Activated CD8-positive, alpha-beta memory T cell treated with anti-CD3 and anti-CD28 coated beads, Interleukin-2, amount 50 U/mL, for 1 hour (primary cell): ENCODE measurements at regions not wholly inside any gene's neighbourhood (a gene's known extent, or its start where the extent isn't known, plus 50 kb on each side); places are given as distances from the start of the nearest gene placed in this dataset.

Experiments
- DNase-seq: peaks from one replicate; pipeline ENCODE4 v3.0.0-alpha.2; 2020; ENCODE audit errors: extremely low read depth

- DNase-seq: no peak
These were observed 52.6 kb upstream of the PDE7B start for GRCh38 chr6:135798751-135799515.
